Body of pancreas (tissue), 4 donors: ENCODE measurements at regions not wholly inside any gene's neighbourhood (a gene's known extent, or its start where the extent isn't known, plus 50 kb on each side); places are given as distances from the start of the nearest gene placed in this dataset.

Experiments used
- ATAC-seq: fragments of 150-250 bp; one replicate; pipeline ENCODE4 v1.9.1; 2016
- DNase-seq, 4 donors: peaks; one replicate each; pipeline ENCODE4 v3.0.0-alpha.2; 2019
- H3K27ac ChIP-seq, 4 donors: fragments of 200-600 bp; sonication (generic); 1 replicate in 3 of 4; 2 replicates in 1 of 4; pipeline versions ENCODE4 v1.5.1 to v1.6.1; 2016 to 2019; ENCODE audit warnings: mild to moderate bottlenecking in 1 of 4, mixed read lengths in 1 of 4, moderate library complexity in 1 of 4
- H3K27me3 ChIP-seq, 2 donors: fragments of 200-600 bp; sonication (generic); one replicate each; pipeline ENCODE4 v1.6.0; 2016; ENCODE audit warnings: mild to moderate bottlenecking in 1 of 2
- H3K36me3 ChIP-seq, 2 donors: fragments of 200-600 bp; sonication (generic); replicated peaks in 1 of 2; 2 replicates each; pipeline ENCODE4 v1.5.1; 2016; ENCODE audit warnings: low read depth in 2 of 2; ENCODE audit not compliant: insufficient read depth in 1 of 2
- H3K4me1 ChIP-seq: fragments of 200-600 bp; sonication (generic); one replicate; pipeline ENCODE4 v1.6.0; 2016
- H3K4me3 ChIP-seq, 2 donors: fragments of 200-600 bp; sonication (generic); 1 replicate in 1 of 2; 2 replicates in 1 of 2; pipeline ENCODE4 v1.5.1; 2016 to 2019
- H3K9me3 ChIP-seq, 3 donors: fragments of 200-600 bp; sonication (generic); 1 replicate in 2 of 3; 2 replicates in 1 of 3; pipeline ENCODE4 v1.5.1; 2016
- CTCF ChIP-seq, 7 experiments: fragments of 450-650 bp in 4 of 7; fragments of 200-600 bp in 3 of 7; sonication (generic) in 3 of 7; IDR thresholded peaks; one replicate each; pipeline ENCODE4 v1.5.1; 2016 to 2019; ENCODE audit warnings: antibody characterized with exemption in 7 of 7
- POLR2A ChIP-seq, 3 donors: fragments of 450-650 bp; IDR thresholded peaks; one replicate each; pipeline ENCODE4 v1.6.1; 2016; ENCODE audit warnings: antibody characterized with exemption in 3 of 3, mild to moderate bottlenecking in 2 of 3
- WGBS, 2 donors: methylation state at CpG; one replicate each; pipeline ENCODE4 v1.1.5; 2017; 5-methylcytosine and 5-hydroxymethylcytosine counted together
- intact Hi-C: fragments of 100-400 bp; cut with DNase I; formaldehyde crosslinking; loops from one replicate; pipeline ENCODE4 v1.15.1; 2023

DNA sequence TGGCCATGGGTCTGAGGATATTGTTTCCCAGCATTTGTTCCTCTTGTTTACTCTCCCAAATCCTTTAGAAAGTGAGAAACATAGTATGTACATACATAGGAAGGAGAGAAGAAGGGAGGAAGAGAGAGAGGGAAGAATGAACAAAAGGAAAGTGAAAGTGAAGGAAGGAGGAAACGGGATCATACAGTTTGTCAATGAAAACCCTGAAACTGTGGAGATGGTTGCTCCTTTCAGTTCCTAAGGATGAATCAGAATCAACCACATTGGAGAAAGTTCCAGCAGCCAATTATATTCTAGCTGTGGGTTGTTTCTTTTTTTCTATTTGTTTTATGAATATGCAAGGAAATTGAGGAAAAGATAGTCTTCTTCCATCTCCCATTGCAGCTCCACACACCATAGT, 396.5 kb downstream of the MLLT3 start:
- Histone ChIP-seq H3K27ac (no peak overlapping the region), H3K4me3 (no peak overlapping the region), H3K27me3 (no peaks in the 10 kb centered on the region), H3K9me3 (no peaks in the 10 kb centered on the region), H3K36me3 (no peaks in the 10 kb centered on the region), H3K4me1 (peaks cover 13% of the 10 kb centered on the region)
- DNase-seq (no peak), ATAC-seq (no peak)
- intact Hi-C loops: no loop called here
- WGBS, 2 donors: 69 to 77% methylated on average over 1 of the region's 1 CpG
- TF ChIP-seq CTCF (IDR thresholded peaks at IDR 0.05): no peak
- TF ChIP-seq POLR2A (IDR thresholded peaks at IDR 0.05): no peak

DNA sequence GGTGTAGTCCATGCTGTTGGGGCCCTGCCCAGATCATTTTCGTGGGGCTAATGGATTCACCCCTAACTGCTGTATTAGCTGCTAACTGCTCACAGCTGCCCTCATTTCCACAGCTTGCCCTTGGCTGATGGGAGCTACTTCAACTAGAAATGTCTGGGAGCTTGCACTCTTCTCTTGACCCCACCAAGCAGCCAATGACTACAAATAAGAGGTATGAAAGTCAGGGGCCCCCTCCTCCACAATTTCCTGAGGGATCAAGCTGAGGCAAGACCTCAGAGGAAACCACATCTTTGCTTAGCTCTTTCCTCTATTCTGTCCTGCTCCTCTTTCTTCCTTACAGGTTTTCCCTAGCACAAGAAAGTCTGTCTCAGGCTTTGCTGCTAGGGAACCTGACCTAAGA, 397.5 kb downstream of the MLLT3 start:
- intact Hi-C loops: no loop called here
- no peak for ATAC-seq
- H3K9me3 ChIP-seq: no peaks in the 10 kb centered on the region
- no peaks in the 10 kb centered on the region for H3K27me3 ChIP-seq
- H3K4me3 ChIP-seq: no peak overlapping the region
- TF ChIP-seq CTCF (IDR thresholded peaks at IDR 0.05): no peak
- peaks cover 20% of the 10 kb centered on the region for H3K4me1 ChIP-seq
- 32 to 53% methylated on average over 1 of the region's 1 CpG for WGBS, 2 donors
- no peak overlapping the region for H3K27ac ChIP-seq
- no peaks in the 10 kb centered on the region for H3K36me3 ChIP-seq
- DNase-seq: no peak

DNA sequence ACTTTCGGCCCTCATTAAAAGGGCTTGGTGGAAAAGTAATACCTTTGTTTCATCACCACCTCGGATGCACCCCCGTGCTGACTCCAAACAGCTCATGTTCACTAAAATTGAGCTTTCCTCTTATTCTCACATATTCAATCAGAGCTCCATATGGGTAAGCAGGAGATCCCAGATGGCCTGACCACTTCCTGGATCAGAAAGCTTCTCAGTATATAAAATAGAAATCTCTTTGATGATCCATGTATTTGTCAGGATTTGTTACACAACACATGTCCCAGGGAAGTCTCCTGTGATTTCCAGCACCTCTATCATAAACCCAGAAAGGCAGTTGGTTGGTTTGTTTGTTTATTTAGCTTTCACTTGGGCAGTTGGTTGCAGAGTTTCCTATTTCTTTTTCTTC, 402.0 kb downstream of the MLLT3 start:
- Histone ChIP-seq H3K36me3 (no peaks in the 10 kb centered on the region), H3K4me1 (peaks cover 15% of the 10 kb centered on the region), H3K27me3 (no peaks in the 10 kb centered on the region), H3K4me3 (no peak overlapping the region), H3K27ac (no peak overlapping the region), H3K9me3 (no peaks in the 10 kb centered on the region)
- 86 to 95% methylated on average over 3 of the region's 3 CpGs for WGBS, 2 donors
- ATAC-seq (no peak), DNase-seq (no peak)
- intact Hi-C loops: no loop called here
- TF ChIP-seq CTCF (IDR thresholded peaks at IDR 0.05): no peak
- TF ChIP-seq POLR2A (IDR thresholded peaks at IDR 0.05): no peak

DNA sequence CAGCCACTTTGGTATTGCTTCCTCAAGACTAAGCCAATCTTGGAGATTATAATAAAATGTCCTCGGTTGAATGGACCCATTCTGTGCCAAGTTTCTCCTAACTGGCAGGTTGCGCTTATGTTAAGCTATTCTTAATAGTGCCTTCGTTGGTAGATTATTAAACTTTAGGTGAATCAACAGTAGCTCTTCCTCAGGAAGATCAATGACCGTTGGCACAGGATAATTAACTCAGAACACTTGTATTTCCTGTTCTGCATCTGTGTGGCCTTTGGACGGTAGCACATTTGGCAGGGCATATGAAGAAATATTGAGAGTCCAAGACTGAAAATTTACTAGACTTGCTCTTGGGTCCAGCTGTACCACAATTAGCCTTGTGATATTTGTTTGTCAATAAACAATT, 402.9 kb downstream of the MLLT3 start:
- Histone ChIP-seq H3K9me3 (no peaks in the 10 kb centered on the region), H3K27me3 (no peaks in the 10 kb centered on the region), H3K36me3 (no peaks in the 10 kb centered on the region), H3K27ac (peak overlapping the region in 1 of 4 donors; percentile 13), H3K4me3 (no peak overlapping the region), H3K4me1 (peaks cover 15% of the 10 kb centered on the region)
- DNase-seq (peak in 2 of 4 donors; percentile 39 to 40), ATAC-seq (peak; percentile 83)
- 15 to 17% methylated on average over 5 of the region's 5 CpGs for WGBS, 2 donors
- intact Hi-C loops: no loop called here
- TF ChIP-seq CTCF (IDR thresholded peaks at IDR 0.05) (no peak), POLR2A (IDR thresholded peaks at IDR 0.05) (no peak)

- WGBS, 2 donors: 80 to 84% methylated on average over 3 of the region's 3 CpGs
- no peak overlapping the region for H3K4me3 ChIP-seq
- no peak for TF ChIP-seq CTCF (IDR thresholded peaks at IDR 0.05)
- peaks cover 15% of the 10 kb centered on the region for H3K4me1 ChIP-seq
- H3K36me3 ChIP-seq: no peaks in the 10 kb centered on the region
- ATAC-seq (no peak), DNase-seq (no peak)
- H3K27ac ChIP-seq: no peak overlapping the region
- H3K27me3 ChIP-seq: no peaks in the 10 kb centered on the region
- intact Hi-C loops: no loop called here
- no peaks in the 10 kb centered on the region for H3K9me3 ChIP-seq
These were observed 404.7 kb downstream of the MLLT3 start for GRCh38 chr9:20217596-20217995.
